Panc1 (cell line): ENCODE measurements at regions not wholly inside any gene's neighbourhood (a gene's known extent, or its start where the extent isn't known, plus 50 kb on each side); places are given as distances from the start of the nearest gene placed in this dataset.

Source experiments
- ATAC-seq: fragments of 200-7000 bp; cut with Tn5 transposase; 2 replicates; pipeline ENCODE4 v1.9.1; 2020; ENCODE audit warnings: mild to moderate bottlenecking, moderate library complexity
- BruUV-seq: library from RNA; stranded (reverse); fragments of 400-500 nt; replicated peaks from 2 replicates; lab custom pipeline; 2021; lab: Mats Ljungman, UMichigan
- CTCF ChIA-PET: fragments of 300-600 bp; sonication (Branson Sonifier 250); formaldehyde crosslinking; loops from one replicate; lab custom pipeline; 2022; ENCODE audit warnings: antibody characterized with exemption; lab: Charles Lee
- POLR2A ChIA-PET: fragments of 300-600 bp; sonication (Branson Sonifier 250); formaldehyde crosslinking; loops from one replicate; lab custom pipeline; 2022; ENCODE audit warnings: antibody characterized with exemption; lab: Charles Lee
- DNase-seq: peaks from one replicate; pipeline ENCODE4 v3.0.0-alpha.2; 2010; ENCODE audit warnings: low read depth, low spot score
- H3K27ac ChIP-seq: 2 replicates; pipeline ENCODE4 v1.5.1; 2011; ENCODE audit warnings: mild to moderate bottlenecking, low read length, inconsistent platforms
- H3K27me3 ChIP-seq: fragments of 200-500 bp; sonication (Bioruptor generic); 2 replicates; pipeline ENCODE4 v1.6.0; 2014; ENCODE audit warnings: low read length, inconsistent platforms; ENCODE audit not compliant: control insufficient read depth, insufficient read depth
- H3K36me3 ChIP-seq: fragments of 200-500 bp; sonication (Bioruptor generic); 2 replicates; pipeline ENCODE4 v1.5.1; 2014; ENCODE audit warnings: inconsistent platforms, mild to moderate bottlenecking, low read length, moderate library complexity; ENCODE audit not compliant: control insufficient read depth, insufficient read depth
- H3K4me1 ChIP-seq: 2 replicates; pipeline ENCODE4 v1.5.1; 2011; ENCODE audit warnings: inconsistent platforms, mild to moderate bottlenecking, low read length, moderate library complexity; ENCODE audit not compliant: control insufficient read depth, insufficient read depth
- H3K4me3 ChIP-seq, 2 experiments: 2 replicates each; pipeline ENCODE4 v1.5.1; 2011 to 2012; ENCODE audit warnings: low read depth in 2 of 2, low read length in 2 of 2, mild to moderate bottlenecking in 2 of 2, inconsistent platforms in 1 of 2, moderate library complexity in 1 of 2
- H3K9me3 ChIP-seq: fragments of 200-500 bp; sonication (Bioruptor generic); 2 replicates; pipeline ENCODE4 v1.5.1; 2014; ENCODE audit warnings: low read depth, mild to moderate bottlenecking, inconsistent platforms, low read length, moderate library complexity; ENCODE audit not compliant: control insufficient read depth, insufficient read depth
- CTCF ChIP-seq: fragments of 450-650 bp; IDR thresholded peaks from 2 replicates; pipeline ENCODE4 v1.5.1; 2017; ENCODE audit warnings: mild to moderate bottlenecking
- POLR2AphosphoS5 ChIP-seq: IDR thresholded peaks from 2 replicates; pipeline ENCODE4 v1.6.1; 2012; ENCODE audit warnings: mild to moderate bottlenecking, low read depth, low read length, moderate library complexity
- REST ChIP-seq, 2 experiments: IDR thresholded peaks; 2 replicates each; pipeline ENCODE4 v1.6.1; 2011 to 2012; ENCODE audit warnings: low read depth in 2 of 2, control low read depth in 1 of 2, low read length in 1 of 2, mild to moderate bottlenecking in 1 of 2, moderate library complexity in 1 of 2; ENCODE audit not compliant: insufficient read depth in 1 of 2
- SIN3A ChIP-seq: IDR thresholded peaks from 2 replicates; pipeline ENCODE4 v1.6.1; 2012; ENCODE audit warnings: low read depth, mild to moderate bottlenecking, low read length, moderate library complexity, borderline replicate concordance; ENCODE audit not compliant: insufficient read depth
- TCF7L2 ChIP-seq: IDR thresholded peaks from 2 replicates; pipeline ENCODE4 v1.6.1; 2011; ENCODE audit warnings: mild to moderate bottlenecking, low read depth, low read length, inconsistent platforms
- in situ Hi-C: cut with HindIII; loops from 2 replicates; pipeline ENCODE4 v1.10.0; 2016; ENCODE audit warnings: low sequenced_read_pairs, low pct_unique_long_range_greater_than_20kb
- intact Hi-C: fragments of 100-400 bp; cut with micrococcal nuclease; formaldehyde crosslinking; loops from one replicate; pipeline ENCODE4 v1.10.0; 2022; ENCODE audit not compliant: unreplicated experiment

GRCh38 chr3:3708769-3709115 is 90.5 kb upstream of the LRRN1 start:
- intact Hi-C loops (no loop called here), in situ Hi-C loops (no loop called here)
- TF ChIP-seq REST (IDR thresholded peaks at IDR 0.05; ENCODE audit: insufficient read depth in 1 of 2, low read depth in 2 of 2, low read length in 1 of 2) (no peak), CTCF (no peak), SIN3A (no peak), POLR2AphosphoS5 (no peak), TCF7L2 (no peak)
- H3K9me3 ChIP-seq: no peaks in the 10 kb centered on the region
- no peaks in the 10 kb centered on the region for H3K36me3 ChIP-seq
- H3K4me1 ChIP-seq: no peaks in the 10 kb centered on the region
- DNase-seq (no peak), ATAC-seq (no peak)
- no peaks in the 10 kb centered on the region for H3K27me3 ChIP-seq
- no peak overlapping the region for H3K27ac ChIP-seq
- H3K4me3 ChIP-seq: no peak overlapping the region
- CTCF ChIA-PET: no interaction called here
- POLR2A ChIA-PET: no interaction called here
- BruUV-seq: no TSS peak

GRCh38 chr3:3707858-3708768 is 91.1 kb upstream of the LRRN1 start:
- TF ChIP-seq POLR2AphosphoS5 (no peak), TCF7L2 (no peak)
- ChIA-PET POLR2A (no interaction called here), CTCF (no interaction called here)
- ATAC-seq: no peak
- no TSS peak for BruUV-seq
- H3K4me3 ChIP-seq: no peak overlapping the region
- no peaks in the 10 kb centered on the region for H3K4me1 ChIP-seq
- H3K27me3 ChIP-seq: no peaks in the 10 kb centered on the region
- DNase-seq: no peak
- no peaks in the 10 kb centered on the region for H3K36me3 ChIP-seq
- intact Hi-C loops: no loop called here
- no peak overlapping the region for H3K27ac ChIP-seq
- H3K9me3 ChIP-seq: no peaks in the 10 kb centered on the region
- in situ Hi-C loops: no loop called here
